ENCODE measurements at regions not wholly inside any gene's neighbourhood (a gene's known extent, or its start where the extent isn't known, plus 50 kb on each side); places are given as distances from the start of the nearest gene placed in this dataset.

DNA sequence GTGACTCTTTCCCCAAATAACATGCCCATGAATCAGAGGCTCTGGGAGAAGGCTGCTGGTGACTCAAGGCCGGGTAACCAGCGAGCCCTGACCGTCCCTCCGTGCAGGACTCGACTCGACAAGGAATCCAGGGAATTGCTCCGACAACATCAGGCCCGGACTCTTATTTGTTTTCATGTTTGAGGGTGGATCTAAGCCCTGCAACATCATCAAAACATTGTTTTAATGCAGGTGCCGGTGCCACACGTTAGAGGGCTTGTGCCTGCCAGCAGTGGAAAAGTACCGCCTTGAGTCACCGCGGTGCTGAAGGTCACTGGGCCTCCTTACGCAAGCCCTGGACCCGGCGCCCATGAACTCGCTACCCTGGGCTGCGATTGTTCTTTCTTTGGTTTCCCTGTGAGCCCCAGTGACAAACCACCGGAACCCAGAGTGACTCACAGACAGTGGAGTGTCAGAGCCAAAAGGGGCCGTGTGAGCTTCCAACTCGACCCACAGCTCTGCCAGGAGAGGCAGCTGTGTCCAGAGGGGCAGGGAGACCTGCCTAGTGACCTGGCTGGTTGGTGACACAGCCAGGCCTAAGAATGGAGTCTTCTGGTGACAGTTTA lies 139.4 kb upstream of the SHH start (continued):
- TF ChIP-seq IKZF4 (CRISPR knock-in tag; IDR thresholded peaks at IDR 0.05; ENCODE audit: borderline replicate concordance, low read depth, not compliant biosample characterization) (no peak), RCOR2 (CRISPR knock-in tag; IDR thresholded peaks at IDR 0.05) (peak; percentile 67; the same call in 1 of the 2 replicates), JUNB (CRISPR knock-in tag; IDR thresholded peaks at IDR 0.05; ENCODE audit: borderline replicate concordance) (peak; percentile 91), ZNF709 (CRISPR knock-in tag; IDR thresholded peaks at IDR 0.05) (no peak), SP1 (IDR thresholded peaks at IDR 0.05) (no peak), SP1 (CRISPR knock-in tag; IDR thresholded peaks at IDR 0.05) (no peak), CEBPG (CRISPR knock-in tag; IDR thresholded peaks at IDR 0.05) (peak; percentile 97), RFX5 (IDR thresholded peaks at IDR 0.05; ENCODE audit: low read depth, low read length) (no peak), JUN (CRISPR knock-in tag; IDR thresholded peaks at IDR 0.05) (peak; percentile 91), ZNF3 (CRISPR knock-in tag; IDR thresholded peaks at IDR 0.05) (0 out of 2 replicates have a peak, but pooled peaks have one; percentile 32), ZNF761 (CRISPR knock-in tag; conservative IDR thresholded peaks at IDR 0.05) (no peak), ARNT (IDR thresholded peaks at IDR 0.05) (no peak), ZMYM2 (CRISPR knock-in tag; IDR thresholded peaks at IDR 0.05) (no peak; the same call in 1 of the 2 replicates), CHCHD3 (CRISPR knock-in tag; IDR thresholded peaks at IDR 0.05) (no peak), ZNF670 (CRISPR knock-in tag; IDR thresholded peaks at IDR 0.05; ENCODE audit: borderline replicate concordance) (peak; percentile 95), HDAC6 (IDR thresholded peaks at IDR 0.05; ENCODE audit: low read depth, low read length) (no peak), ZNF136 (CRISPR knock-in tag; IDR thresholded peaks at IDR 0.05; ENCODE audit: low read depth) (no peak)
- TF ChIP-seq, protein P1, sequence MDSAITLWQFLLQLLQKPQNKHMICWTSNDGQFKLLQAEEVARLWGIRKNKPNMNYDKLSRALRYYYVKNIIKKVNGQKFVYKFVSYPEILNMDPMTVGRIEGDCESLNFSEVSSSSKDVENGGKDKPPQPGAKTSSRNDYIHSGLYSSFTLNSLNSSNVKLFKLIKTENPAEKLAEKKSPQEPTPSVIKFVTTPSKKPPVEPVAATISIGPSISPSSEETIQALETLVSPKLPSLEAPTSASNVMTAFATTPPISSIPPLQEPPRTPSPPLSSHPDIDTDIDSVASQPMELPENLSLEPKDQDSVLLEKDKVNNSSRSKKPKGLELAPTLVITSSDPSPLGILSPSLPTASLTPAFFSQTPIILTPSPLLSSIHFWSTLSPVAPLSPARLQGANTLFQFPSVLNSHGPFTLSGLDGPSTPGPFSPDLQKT (CRISPR knock-in tag; IDR thresholded peaks at IDR 0.05; ENCODE audit: borderline replicate concordance), result no peak
- TF ChIP-seq, protein P2, sequence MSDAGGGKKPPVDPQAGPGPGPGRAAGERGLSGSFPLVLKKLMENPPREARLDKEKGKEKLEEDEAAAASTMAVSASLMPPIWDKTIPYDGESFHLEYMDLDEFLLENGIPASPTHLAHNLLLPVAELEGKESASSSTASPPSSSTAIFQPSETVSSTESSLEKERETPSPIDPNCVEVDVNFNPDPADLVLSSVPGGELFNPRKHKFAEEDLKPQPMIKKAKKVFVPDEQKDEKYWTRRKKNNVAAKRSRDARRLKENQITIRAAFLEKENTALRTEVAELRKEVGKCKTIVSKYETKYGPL (CRISPR knock-in tag; IDR thresholded peaks at IDR 0.05), result peak; percentile 91
- TF ChIP-seq, protein P3, sequence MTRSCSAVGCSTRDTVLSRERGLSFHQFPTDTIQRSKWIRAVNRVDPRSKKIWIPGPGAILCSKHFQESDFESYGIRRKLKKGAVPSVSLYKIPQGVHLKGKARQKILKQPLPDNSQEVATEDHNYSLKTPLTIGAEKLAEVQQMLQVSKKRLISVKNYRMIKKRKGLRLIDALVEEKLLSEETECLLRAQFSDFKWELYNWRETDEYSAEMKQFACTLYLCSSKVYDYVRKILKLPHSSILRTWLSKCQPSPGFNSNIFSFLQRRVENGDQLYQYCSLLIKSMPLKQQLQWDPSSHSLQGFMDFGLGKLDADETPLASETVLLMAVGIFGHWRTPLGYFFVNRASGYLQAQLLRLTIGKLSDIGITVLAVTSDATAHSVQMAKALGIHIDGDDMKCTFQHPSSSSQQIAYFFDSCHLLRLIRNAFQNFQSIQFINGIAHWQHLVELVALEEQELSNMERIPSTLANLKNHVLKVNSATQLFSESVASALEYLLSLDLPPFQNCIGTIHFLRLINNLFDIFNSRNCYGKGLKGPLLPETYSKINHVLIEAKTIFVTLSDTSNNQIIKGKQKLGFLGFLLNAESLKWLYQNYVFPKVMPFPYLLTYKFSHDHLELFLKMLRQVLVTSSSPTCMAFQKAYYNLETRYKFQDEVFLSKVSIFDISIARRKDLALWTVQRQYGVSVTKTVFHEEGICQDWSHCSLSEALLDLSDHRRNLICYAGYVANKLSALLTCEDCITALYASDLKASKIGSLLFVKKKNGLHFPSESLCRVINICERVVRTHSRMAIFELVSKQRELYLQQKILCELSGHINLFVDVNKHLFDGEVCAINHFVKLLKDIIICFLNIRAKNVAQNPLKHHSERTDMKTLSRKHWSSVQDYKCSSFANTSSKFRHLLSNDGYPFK (CRISPR knock-in tag; IDR thresholded peaks at IDR 0.05; ENCODE audit: borderline replicate concordance), result no peak
- TF ChIP-seq, protein P4, sequence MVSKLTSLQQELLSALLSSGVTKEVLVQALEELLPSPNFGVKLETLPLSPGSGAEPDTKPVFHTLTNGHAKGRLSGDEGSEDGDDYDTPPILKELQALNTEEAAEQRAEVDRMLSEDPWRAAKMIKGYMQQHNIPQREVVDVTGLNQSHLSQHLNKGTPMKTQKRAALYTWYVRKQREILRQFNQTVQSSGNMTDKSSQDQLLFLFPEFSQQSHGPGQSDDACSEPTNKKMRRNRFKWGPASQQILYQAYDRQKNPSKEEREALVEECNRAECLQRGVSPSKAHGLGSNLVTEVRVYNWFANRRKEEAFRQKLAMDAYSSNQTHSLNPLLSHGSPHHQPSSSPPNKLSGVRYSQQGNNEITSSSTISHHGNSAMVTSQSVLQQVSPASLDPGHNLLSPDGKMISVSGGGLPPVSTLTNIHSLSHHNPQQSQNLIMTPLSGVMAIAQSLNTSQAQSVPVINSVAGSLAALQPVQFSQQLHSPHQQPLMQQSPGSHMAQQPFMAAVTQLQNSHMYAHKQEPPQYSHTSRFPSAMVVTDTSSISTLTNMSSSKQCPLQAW (CRISPR knock-in tag; IDR thresholded peaks at IDR 0.05), result peak; percentile 83
- TF ChIP-seq, protein P5, sequence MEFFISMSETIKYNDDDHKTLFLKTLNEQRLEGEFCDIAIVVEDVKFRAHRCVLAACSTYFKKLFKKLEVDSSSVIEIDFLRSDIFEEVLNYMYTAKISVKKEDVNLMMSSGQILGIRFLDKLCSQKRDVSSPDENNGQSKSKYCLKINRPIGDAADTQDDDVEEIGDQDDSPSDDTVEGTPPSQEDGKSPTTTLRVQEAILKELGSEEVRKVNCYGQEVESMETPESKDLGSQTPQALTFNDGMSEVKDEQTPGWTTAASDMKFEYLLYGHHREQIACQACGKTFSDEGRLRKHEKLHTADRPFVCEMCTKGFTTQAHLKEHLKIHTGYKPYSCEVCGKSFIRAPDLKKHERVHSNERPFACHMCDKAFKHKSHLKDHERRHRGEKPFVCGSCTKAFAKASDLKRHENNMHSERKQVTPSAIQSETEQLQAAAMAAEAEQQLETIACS (CRISPR knock-in tag; IDR thresholded peaks at IDR 0.05), result no peak
- TF ChIP-seq, protein P6, sequence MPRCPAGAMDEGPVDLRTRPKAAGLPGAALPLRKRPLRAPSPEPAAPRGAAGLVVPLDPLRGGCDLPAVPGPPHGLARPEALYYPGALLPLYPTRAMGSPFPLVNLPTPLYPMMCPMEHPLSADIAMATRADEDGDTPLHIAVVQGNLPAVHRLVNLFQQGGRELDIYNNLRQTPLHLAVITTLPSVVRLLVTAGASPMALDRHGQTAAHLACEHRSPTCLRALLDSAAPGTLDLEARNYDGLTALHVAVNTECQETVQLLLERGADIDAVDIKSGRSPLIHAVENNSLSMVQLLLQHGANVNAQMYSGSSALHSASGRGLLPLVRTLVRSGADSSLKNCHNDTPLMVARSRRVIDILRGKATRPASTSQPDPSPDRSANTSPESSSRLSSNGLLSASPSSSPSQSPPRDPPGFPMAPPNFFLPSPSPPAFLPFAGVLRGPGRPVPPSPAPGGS (CRISPR knock-in tag; IDR thresholded peaks at IDR 0.05), result no peak

Data from HepG2 (cell line).